ENCODE measurements at regions not wholly inside any gene's neighbourhood (a gene's known extent, or its start where the extent isn't known, plus 50 kb on each side); places are given as distances from the start of the nearest gene placed in this dataset.

GRCh38 chr3:5270666-5271371 is 83.3 kb downstream of the EDEM1 start:
- H3K4me3 Mint-ChIP-seq, result no peak overlapping the region
- no peaks in the 10 kb centered on the region for H3K36me3 Mint-ChIP-seq
- no peak overlapping the region for H3K27ac Mint-ChIP-seq

GRCh38 chr3:5271372-5271683 is 83.8 kb downstream of the EDEM1 start:
- no peaks in the 10 kb centered on the region for H3K9me3 Mint-ChIP-seq
- no peak for DNase-seq (ENCODE audit: extremely low spot score, unreplicated experiment)
- TF ChIP-seq CTCF (conservative IDR thresholded peaks at IDR 0.05), result no peak
- H3K4me1 Mint-ChIP-seq (ENCODE audit: unreplicated experiment), result peaks cover 4% of the 10 kb centered on the region
- H3K4me3 Mint-ChIP-seq, result no peak overlapping the region
- no peaks in the 10 kb centered on the region for H3K36me3 Mint-ChIP-seq
- H3K27ac Mint-ChIP-seq, result no peak overlapping the region
- H3K27me3 Mint-ChIP-seq, result no peaks in the 10 kb centered on the region

More at GRCh38 chr3:5270666-5271371, 83.3 kb downstream of the EDEM1 start:
- DNase-seq (ENCODE audit: extremely low spot score, unreplicated experiment), result no peak
- Mint-ChIP-seq H3K9me3 (no peaks in the 10 kb centered on the region), H3K27me3 (no peaks in the 10 kb centered on the region), H3K4me1 (ENCODE audit: unreplicated experiment) (peaks cover 4% of the 10 kb centered on the region)
- TF ChIP-seq CTCF (conservative IDR thresholded peaks at IDR 0.05), result no peak

GRCh38 chr3:5272387-5272786 is 84.9 kb downstream of the EDEM1 start:
- no peaks in the 10 kb centered on the region for H3K4me1 Mint-ChIP-seq (ENCODE audit: unreplicated experiment)
- H3K27me3 Mint-ChIP-seq, result no peaks in the 10 kb centered on the region
- H3K36me3 Mint-ChIP-seq, result no peaks in the 10 kb centered on the region
- TF ChIP-seq CTCF (conservative IDR thresholded peaks at IDR 0.05), result no peak
- no peak overlapping the region for H3K27ac Mint-ChIP-seq
- DNase-seq (ENCODE audit: extremely low spot score, unreplicated experiment), result no peak
- H3K9me3 Mint-ChIP-seq, result no peaks in the 10 kb centered on the region
- H3K4me3 Mint-ChIP-seq, result no peak overlapping the region

GRCh38 chr3:5274091-5274490 is 86.6 kb downstream of the EDEM1 start:
- H3K9me3 Mint-ChIP-seq, result peaks cover 1% of the 10 kb centered on the region
- TF ChIP-seq CTCF (conservative IDR thresholded peaks at IDR 0.05), result no peak
- no peaks in the 10 kb centered on the region for H3K36me3 Mint-ChIP-seq
- H3K27me3 Mint-ChIP-seq, result no peaks in the 10 kb centered on the region
- H3K27ac Mint-ChIP-seq, result no peak overlapping the region
- DNase-seq (ENCODE audit: extremely low spot score, unreplicated experiment), result no peak
- H3K4me3 Mint-ChIP-seq, result no peak overlapping the region
- H3K4me1 Mint-ChIP-seq (ENCODE audit: unreplicated experiment), result no peaks in the 10 kb centered on the region

GRCh38 chr3:5275529-5275928 is 88.0 kb downstream of the EDEM1 start:
- no peaks in the 10 kb centered on the region for H3K27me3 Mint-ChIP-seq
- no peak overlapping the region for H3K27ac Mint-ChIP-seq
- peaks cover 6% of the 10 kb centered on the region for H3K9me3 Mint-ChIP-seq
- no peaks in the 10 kb centered on the region for H3K4me1 Mint-ChIP-seq (ENCODE audit: unreplicated experiment)
- H3K36me3 Mint-ChIP-seq, result no peaks in the 10 kb centered on the region
- no peak for DNase-seq (ENCODE audit: extremely low spot score, unreplicated experiment)
- no peak for TF ChIP-seq CTCF (conservative IDR thresholded peaks at IDR 0.05)
- no peak overlapping the region for H3K4me3 Mint-ChIP-seq

- DNase-seq (ENCODE audit: extremely low spot score, unreplicated experiment), result no peak
- H3K27ac Mint-ChIP-seq, result no peak overlapping the region
- no peaks in the 10 kb centered on the region for H3K36me3 Mint-ChIP-seq
- no peak for TF ChIP-seq CTCF (conservative IDR thresholded peaks at IDR 0.05)
- H3K27me3 Mint-ChIP-seq, result no peaks in the 10 kb centered on the region
- no peaks in the 10 kb centered on the region for H3K4me1 Mint-ChIP-seq (ENCODE audit: unreplicated experiment)
- H3K9me3 Mint-ChIP-seq, result peaks cover 13% of the 10 kb centered on the region
- no peak overlapping the region for H3K4me3 Mint-ChIP-seq
These were observed 89.4 kb downstream of the EDEM1 start for GRCh38 chr3:5276934-5277333.
